Transverse colon (tissue), 4 donors: ENCODE measurements at regions not wholly inside any gene's neighbourhood (a gene's known extent, or its start where the extent isn't known, plus 50 kb on each side); places are given as distances from the start of the nearest gene placed in this dataset.

Source experiments
- DNase-seq: peaks from one replicate; pipeline ENCODE4 v3.0.0-alpha.2; 2019
- H3K27ac ChIP-seq, 4 donors: fragments of 200-600 bp; sonication (generic); 2 replicates each; pipeline ENCODE4 v1.5.1; 2016 to 2018; ENCODE audit warnings: inconsistent platforms in 4 of 4
- H3K27me3 ChIP-seq: fragments of 200-600 bp; sonication (generic); 2 replicates; pipeline ENCODE4 v1.5.1; 2017; ENCODE audit warnings: inconsistent platforms
- H3K36me3 ChIP-seq, 4 donors: fragments of 200-600 bp; sonication (generic); 2 replicates each; pipeline ENCODE4 v1.5.1; 2017 to 2019; ENCODE audit warnings: inconsistent platforms in 4 of 4
- H3K4me1 ChIP-seq, 4 donors: fragments of 200-600 bp; sonication (generic); 2 replicates each; pipeline ENCODE4 v1.5.1; 2017 to 2020; ENCODE audit warnings: inconsistent platforms in 4 of 4
- H3K4me3 ChIP-seq, 4 donors: fragments of 200-600 bp; sonication (generic); 1 replicate in 1 of 4; 2 replicates in 3 of 4; pipeline versions ENCODE4 v1.5.1 to v1.6.1; 2017 to 2019; ENCODE audit warnings: inconsistent platforms in 4 of 4
- H3K9me3 ChIP-seq, 2 donors: fragments of 200-600 bp; sonication (generic); 2 replicates each; pipeline ENCODE4 v1.5.1; 2017 to 2019; ENCODE audit warnings: inconsistent platforms in 2 of 2
- EP300 ChIP-seq: sonication (generic); formaldehyde crosslinking; IDR thresholded peaks from one replicate; pipeline ENCODE4 v1.6.1; 2017; ENCODE audit warnings: antibody characterized with exemption, low read depth
- POLR2A ChIP-seq: fragments of 450-650 bp; IDR thresholded peaks from one replicate; pipeline ENCODE4 v1.6.1; 2016; ENCODE audit warnings: antibody characterized with exemption, mild to moderate bottlenecking, moderate library complexity
- POLR2AphosphoS5 ChIP-seq, 3 donors: sonication (generic); formaldehyde crosslinking; IDR thresholded peaks; one replicate each; pipeline ENCODE4 v1.6.1; 2016; ENCODE audit warnings: antibody characterized with exemption in 3 of 3
- WGBS, 2 donors: methylation state at CpG; one replicate each; pipeline ENCODE4 v1.1.5; 2018; ENCODE audit warnings: low coverage in 1 of 2; 5-methylcytosine and 5-hydroxymethylcytosine counted together
- in situ Hi-C, 4 donors: fragments of 200-750 bp; cut with MboI; loops; one replicate each; pipeline versions ENCODE4 v1.15.0 to v1.15.1; 2017; ENCODE audit warnings: low sequenced_read_pairs in 3 of 4, low pct_ligation_motif_present in 1 of 4, low pct_unique_long_range_greater_than_20kb in 1 of 4
- intact Hi-C: fragments of 100-400 bp; cut with DNase I; formaldehyde crosslinking; loops from one replicate; pipeline ENCODE4 v1.15.1; 2023; ENCODE audit warnings: low total_unique reads
- TF ChIP-seq, protein P1 (sequence below), 5 experiments: fragments of 200-600 bp in 3 of 5; fragments of 450-650 bp in 2 of 5; sonication (generic) in 3 of 5; IDR thresholded peaks; 1 replicate in 2 of 5; 2 replicates in 3 of 5; pipeline ENCODE4 v1.5.1; 2016 to 2017; ENCODE audit warnings: antibody characterized with exemption in 5 of 5, inconsistent platforms in 3 of 5, mild to moderate bottlenecking in 2 of 5, moderate library complexity in 1 of 5

DNA sequence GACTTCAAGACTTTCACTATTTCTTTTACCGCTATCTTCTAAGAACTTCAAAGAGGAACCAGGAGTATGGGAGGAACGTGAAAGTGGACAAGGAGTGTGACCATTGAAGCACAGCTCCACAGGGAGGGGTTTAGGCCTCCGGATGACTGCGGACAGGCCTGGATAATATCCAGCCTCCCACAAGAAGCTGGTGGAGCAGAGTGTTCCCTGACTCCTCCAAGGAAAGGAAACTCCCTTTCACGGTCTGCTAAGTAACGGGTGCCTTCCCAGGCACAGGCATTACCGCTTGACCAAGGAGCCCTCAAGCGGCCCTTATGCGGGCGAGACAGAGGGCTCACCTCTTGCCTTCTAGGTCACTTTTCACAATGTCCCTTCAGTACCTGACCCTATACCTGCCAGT lies 267.0 kb downstream of the RPL10L start:
- DNase-seq: no peak
- Histone ChIP-seq H3K4me3 (no peak overlapping the region), H3K4me1 (no peaks in the 10 kb centered on the region), H3K27ac (no peak overlapping the region), H3K36me3 (no peaks in the 10 kb centered on the region), H3K9me3 (no peaks in the 10 kb centered on the region), H3K27me3 (no peaks in the 10 kb centered on the region)
- TF ChIP-seq, protein P1, sequence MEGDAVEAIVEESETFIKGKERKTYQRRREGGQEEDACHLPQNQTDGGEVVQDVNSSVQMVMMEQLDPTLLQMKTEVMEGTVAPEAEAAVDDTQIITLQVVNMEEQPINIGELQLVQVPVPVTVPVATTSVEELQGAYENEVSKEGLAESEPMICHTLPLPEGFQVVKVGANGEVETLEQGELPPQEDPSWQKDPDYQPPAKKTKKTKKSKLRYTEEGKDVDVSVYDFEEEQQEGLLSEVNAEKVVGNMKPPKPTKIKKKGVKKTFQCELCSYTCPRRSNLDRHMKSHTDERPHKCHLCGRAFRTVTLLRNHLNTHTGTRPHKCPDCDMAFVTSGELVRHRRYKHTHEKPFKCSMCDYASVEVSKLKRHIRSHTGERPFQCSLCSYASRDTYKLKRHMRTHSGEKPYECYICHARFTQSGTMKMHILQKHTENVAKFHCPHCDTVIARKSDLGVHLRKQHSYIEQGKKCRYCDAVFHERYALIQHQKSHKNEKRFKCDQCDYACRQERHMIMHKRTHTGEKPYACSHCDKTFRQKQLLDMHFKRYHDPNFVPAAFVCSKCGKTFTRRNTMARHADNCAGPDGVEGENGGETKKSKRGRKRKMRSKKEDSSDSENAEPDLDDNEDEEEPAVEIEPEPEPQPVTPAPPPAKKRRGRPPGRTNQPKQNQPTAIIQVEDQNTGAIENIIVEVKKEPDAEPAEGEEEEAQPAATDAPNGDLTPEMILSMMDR (IDR thresholded peaks at IDR 0.05): no peak
- no peak for TF ChIP-seq POLR2AphosphoS5 (IDR thresholded peaks at IDR 0.05)
- no peak for TF ChIP-seq EP300
- TF ChIP-seq POLR2A: no peak
- in situ Hi-C loops: no loop called here
- WGBS, 2 donors: 89 to 92% methylated on average over 5 to 10 of the region's 10 CpGs
- intact Hi-C loops: no loop called here

- Histone ChIP-seq H3K36me3 (no peaks in the 10 kb centered on the region), H3K27ac (no peak overlapping the region), H3K4me1 (no peaks in the 10 kb centered on the region), H3K4me3 (no peak overlapping the region), H3K9me3 (no peaks in the 10 kb centered on the region), H3K27me3 (no peaks in the 10 kb centered on the region)
- intact Hi-C loops (no loop called here), in situ Hi-C loops (no loop called here)
- no peak for DNase-seq
- WGBS, 2 donors: 57 to 100% methylated on average over 1 to 2 of the region's 2 CpGs
- TF ChIP-seq, protein P1 (IDR thresholded peaks at IDR 0.05): no peak
- TF ChIP-seq POLR2AphosphoS5 (IDR thresholded peaks at IDR 0.05) (no peak), EP300 (no peak), POLR2A (no peak)
Observed at GRCh38 chr14:46381674-46382073, 269.9 kb downstream of the RPL10L start.

DNA sequence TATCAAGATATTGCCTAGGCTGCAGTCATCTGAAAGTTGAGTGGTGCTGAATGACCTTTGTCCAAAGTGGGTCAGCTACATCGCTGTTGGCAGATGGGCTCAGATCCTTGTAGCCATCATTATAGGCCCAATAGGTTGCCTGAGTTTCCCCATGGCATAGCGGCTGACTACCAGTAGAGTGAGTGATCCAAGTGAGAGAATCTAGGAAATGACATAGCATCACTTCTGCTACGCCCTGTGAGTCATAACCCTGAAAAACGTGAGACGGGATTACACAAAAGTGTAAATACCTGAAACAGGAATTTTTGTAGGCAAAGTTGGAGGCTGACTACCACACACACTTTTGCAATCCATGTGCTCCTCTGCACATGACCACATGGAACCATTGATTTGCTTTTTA lies 273.3 kb downstream of the RPL10L start:
- no peak for DNase-seq
- 78 to 90% methylated on average over 3 to 5 of the region's 5 CpGs for WGBS, 2 donors
- Histone ChIP-seq H3K4me1 (no peaks in the 10 kb centered on the region), H3K27me3 (no peaks in the 10 kb centered on the region), H3K4me3 (no peak overlapping the region), H3K36me3 (no peaks in the 10 kb centered on the region), H3K9me3 (no peaks in the 10 kb centered on the region), H3K27ac (no peak overlapping the region)
- intact Hi-C loops (no loop called here), in situ Hi-C loops (no loop called here)
- TF ChIP-seq EP300 (no peak), POLR2A (no peak), POLR2AphosphoS5 (IDR thresholded peaks at IDR 0.05) (no peak)
- TF ChIP-seq, protein P1 (IDR thresholded peaks at IDR 0.05): no peak

GRCh38 chr14:46377305-46377704 lies 274.3 kb downstream of the RPL10L start:
- 80 to 81% methylated on average over 1 to 3 of the region's 3 CpGs for WGBS, 2 donors
- H3K9me3 ChIP-seq: no peaks in the 10 kb centered on the region
- in situ Hi-C loops: no loop called here

More at GRCh38 chr14:46377305-46377704, 274.3 kb downstream of the RPL10L start:
- Histone ChIP-seq H3K27me3 (no peaks in the 10 kb centered on the region), H3K36me3 (no peaks in the 10 kb centered on the region), H3K4me1 (no peaks in the 10 kb centered on the region), H3K27ac (no peak overlapping the region), H3K4me3 (no peak overlapping the region)
- intact Hi-C loops: no loop called here
- no peak for DNase-seq
- TF ChIP-seq POLR2AphosphoS5 (IDR thresholded peaks at IDR 0.05) (no peak), EP300 (no peak), POLR2A (no peak)
- TF ChIP-seq, protein P1 (IDR thresholded peaks at IDR 0.05): no peak
